Globus pallidus (tissue), 1 donor: ENCODE measurements at regions not wholly inside any gene's neighbourhood (a gene's known extent, or its start where the extent isn't known, plus 50 kb on each side); places are given as distances from the start of the nearest gene placed in this dataset.

Experiments
- DNase-seq: peaks from one replicate; pipeline ENCODE4 v3.0.0-alpha.2; 2015; ENCODE audit warnings: low spot score

DNA sequence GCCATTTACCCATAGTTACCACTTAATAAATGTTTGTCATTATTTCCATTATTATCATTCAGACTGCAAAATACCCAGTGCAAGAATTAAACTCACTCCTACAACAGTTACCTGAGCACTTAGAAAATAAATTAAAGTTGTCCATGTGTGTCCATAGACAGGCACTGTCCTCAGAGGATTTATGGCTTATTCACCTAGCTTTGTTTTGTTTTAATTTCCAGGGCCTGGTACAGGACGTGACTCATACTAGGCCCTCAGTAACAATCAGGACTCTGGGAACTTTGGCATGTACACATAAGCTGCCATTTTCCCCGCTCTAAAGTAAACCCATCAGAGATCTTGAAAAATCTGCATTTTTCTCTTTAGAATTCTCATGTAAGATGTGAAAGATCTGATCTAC, 458.5 kb upstream of the ARRDC4 start:
- no peak for DNase-seq

DNA sequence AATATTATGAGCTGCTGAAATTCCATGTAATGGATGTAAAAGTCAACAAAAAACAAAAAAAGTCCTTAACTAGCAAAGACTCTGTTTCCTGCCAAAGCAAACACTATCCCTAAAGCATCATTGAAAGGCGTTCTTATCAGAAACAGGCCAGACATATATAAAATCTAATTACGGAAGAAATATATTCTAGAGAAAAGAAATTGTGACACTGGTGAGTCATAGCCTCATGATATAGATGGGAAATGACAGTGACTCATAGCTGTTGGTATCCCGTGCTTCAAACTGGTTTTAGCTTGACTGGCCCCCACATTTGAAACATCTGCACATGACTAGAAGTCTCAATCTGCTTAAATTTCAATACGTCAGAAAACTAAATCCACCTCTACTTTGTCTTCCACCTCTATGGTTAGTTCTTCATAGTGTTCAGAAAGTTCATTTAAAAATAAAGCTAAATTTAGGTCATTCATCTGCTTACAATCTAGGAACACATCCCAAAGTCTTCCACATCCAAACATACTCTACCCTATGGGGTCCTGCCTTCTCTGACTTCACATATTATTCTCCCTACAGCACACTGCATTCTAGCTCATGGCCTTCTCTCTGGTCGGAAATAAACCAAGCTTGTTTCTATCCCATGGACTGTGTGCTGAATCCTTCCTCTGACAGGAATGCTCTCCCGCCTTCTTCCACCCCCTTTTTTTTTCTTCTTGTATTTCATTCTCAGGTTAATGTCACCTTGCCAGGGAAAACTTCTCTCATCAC, 456.3 kb upstream of the ARRDC4 start:
- DNase-seq: no peak

DNA sequence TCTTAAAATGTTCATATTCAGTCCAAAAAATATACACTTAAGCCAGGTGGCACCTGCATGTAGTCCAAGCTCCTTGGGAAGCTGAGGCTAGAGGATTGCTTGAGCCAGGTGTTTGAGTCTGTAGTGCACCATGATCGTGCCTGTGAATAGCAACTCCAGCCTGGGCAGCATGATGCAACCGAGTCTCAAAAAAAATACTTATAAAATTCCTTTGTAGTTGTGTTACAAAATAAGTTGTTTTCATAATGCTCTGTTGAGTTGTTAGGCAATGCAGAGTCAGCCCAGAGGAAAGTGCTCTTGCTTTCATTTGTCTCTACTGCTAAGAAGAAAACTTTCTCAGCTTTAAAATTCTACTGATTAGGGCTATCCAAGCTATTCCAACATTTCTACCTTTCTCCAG, 442.8 kb upstream of the ARRDC4 start:
- no peak for DNase-seq

DNA sequence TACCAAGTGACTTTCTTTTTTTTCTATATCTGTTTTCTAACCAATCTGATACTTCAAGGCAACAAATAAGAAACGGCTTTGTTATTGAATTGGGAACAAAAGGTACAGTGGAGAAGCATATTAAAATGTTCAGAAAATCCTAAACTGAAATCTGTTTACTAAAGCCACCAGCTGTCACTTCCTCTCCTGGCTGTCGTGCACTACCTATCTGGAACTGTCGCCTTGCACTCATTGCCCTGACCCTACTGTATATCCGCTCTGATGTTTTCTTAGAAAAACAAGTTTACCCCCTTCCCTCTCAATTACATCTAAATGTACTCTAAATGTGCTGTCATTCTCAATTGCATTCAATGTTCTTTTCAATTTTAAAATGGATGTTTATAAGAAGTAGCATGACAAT, 439.8 kb upstream of the ARRDC4 start:
- no peak for DNase-seq

DNA sequence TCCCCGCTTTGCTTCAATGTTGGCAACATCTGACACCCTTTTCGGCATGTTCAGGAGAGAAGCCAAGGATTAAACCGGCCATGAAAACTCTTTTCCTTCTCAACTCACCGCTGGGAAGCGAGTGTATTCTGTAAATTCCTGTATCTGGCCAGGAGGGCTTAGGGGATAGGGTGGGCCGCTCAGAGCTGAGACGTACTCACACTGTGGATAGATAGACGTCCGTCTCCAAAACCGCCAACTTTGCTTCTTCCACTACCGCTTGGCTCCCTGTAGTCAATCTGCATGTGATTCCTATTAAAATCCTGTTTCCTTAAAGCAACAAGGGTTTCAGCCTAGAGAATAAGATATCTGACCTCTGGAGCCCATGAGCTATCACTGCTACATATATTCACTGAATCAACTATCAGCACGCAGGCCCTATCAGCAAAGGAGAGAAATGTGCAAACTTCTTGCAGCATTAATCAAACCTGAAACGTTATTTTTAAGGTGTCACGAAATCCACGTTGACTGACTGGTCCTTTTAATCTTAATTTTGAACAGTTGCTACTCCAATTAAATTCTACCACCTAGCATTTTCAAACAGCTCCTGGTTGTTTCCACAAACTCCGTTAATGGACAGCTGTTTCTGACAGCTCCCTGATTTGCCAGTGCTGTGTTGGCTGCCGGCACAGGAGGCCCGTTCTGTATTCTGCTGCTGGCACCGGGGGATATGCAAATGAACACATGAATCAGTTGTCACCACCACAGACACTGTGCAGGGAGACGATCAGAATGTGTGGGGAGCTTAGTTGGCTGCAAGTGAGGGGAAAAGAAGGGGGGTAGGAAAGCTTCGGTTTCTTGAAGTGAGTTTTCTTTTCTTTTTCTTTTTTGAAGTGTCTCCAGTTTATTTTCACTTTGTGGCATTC, 438.9 kb upstream of the ARRDC4 start:
- DNase-seq: peak; percentile 15

DNA sequence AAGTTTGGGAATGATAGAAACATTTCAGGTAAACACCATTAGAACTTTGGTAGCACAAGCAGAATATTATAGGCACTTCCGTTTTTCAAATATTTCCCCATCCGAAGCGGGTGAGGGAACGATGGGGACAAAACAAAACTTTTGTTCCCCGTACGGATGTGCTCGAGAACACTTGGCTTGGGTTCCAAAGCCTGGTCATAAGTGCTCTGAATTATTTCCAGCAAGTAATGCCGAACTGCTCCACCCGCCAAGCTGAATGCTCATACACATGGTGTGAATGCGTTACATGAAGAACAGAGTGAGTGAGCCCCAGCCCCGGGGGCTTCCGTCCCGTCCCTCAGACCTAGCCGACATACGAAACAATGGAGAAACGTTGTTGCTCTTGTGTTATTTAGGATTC, 438.2 kb upstream of the ARRDC4 start:
- DNase-seq: no peak

DNA sequence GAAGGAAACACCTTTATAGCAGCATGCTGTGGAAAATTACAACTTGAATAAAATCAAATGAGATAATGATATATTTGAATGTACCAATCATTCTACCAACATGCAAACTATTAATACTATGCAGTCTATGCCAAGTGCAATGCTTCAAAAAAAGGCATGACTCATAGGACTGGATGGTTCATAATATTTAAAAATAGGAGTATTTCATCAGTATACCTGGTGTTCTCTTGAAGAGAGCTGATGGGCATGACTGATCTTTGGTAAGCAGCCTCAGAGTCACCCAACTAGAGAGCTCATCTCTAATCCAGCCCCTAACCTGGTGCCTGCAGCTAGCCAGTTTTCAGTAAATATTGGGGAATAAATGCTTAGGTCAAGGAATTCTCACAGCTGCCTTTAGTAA, 434.7 kb upstream of the ARRDC4 start:
- no peak for DNase-seq

DNA sequence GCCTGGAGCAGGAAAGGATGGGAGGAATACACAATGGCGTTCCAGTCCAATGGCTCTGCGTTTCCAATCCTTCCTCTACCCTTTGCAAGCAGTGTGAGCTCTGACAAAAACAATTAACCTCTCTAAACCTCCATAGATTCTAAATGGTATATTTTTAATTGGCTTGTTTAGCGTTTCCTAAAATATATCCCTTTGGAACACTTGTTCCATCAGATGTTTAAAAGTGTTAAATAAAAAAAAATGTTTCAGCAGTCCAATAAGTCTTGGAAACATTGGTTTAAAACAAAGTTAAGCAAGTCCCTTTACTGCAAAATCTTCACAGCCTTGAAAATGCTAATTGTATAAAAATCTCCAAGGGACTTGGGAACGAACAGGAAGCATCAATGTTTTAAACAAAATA, 432.3 kb upstream of the ARRDC4 start:
- DNase-seq: no peak

DNA sequence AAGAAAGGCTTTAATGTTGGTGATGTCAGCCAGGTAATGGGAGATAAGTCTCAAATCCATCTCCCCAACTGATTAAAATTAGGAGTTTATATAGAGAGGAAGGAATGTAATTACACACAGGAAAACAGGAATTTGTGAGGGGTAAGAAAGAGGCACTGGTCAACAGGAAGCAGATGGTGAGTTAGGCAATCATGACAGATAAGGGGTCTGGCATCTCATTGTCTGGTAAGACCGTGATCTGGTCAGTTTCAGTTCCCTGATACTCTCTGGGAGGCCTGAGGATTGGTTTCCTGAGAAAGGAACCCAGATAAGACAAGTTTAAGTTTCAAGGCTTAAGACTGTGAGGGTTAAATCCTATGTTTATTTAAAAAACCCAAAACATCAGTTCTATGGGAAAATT, 414.7 kb upstream of the ARRDC4 start:
- no peak for DNase-seq

DNA sequence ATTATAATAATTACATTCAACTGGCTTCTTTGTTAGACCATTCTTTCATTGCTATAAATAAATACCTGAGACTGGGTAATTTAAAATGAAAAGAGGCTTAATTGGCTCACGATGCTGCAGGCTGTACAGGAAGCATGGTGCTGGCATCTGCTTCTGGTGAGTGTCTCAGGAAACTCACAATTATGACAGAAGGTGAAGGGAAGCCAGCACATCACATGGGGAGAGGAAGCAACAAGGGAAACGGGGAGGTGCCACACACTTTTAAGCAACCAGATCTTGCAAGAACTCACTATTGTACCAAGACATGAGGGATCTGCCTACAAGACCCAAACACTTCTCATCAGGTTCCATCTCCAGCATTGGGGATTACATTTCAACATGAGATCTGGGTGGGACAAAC, 413.1 kb upstream of the ARRDC4 start:
- no peak for DNase-seq

DNA sequence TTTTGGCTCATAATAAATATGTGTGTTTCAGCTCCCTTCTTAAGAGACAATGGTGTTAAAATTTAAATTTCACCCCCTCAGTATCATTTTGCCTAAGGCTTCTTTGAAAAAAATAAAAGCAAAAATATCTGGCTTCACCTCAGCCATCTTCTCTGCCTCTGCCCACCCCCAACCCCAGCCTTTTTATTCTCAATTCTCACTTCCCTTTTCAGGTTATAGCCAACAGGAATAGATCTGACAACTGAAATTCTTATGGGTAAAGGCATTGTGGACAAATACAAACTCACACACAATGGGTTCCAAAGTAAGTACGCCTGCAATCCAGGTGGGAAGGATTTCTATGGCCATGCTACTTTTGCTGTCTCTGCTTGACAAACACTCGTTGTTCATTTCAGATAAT, 399.0 kb upstream of the ARRDC4 start:
- no peak for DNase-seq

DNA sequence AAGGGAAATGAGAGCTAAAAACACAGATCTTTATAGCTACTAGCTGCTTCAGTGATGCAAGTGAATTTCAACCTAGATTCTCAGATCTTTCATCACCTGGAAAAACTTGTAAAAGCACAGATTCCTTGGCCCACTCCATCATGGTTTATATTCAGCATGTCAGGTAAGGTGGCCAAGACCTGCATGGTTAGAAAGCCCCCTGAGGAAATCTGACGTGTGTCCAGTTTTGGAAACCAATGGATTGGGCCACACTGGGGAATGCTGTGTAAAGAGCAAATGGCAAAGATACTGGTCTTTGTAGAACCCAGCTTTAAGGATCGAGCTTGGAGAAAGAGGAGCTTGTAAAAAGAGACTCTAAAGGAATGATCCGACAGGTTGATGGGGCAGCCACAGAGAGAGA, 397.0 kb upstream of the ARRDC4 start:
- no peak for DNase-seq

DNA sequence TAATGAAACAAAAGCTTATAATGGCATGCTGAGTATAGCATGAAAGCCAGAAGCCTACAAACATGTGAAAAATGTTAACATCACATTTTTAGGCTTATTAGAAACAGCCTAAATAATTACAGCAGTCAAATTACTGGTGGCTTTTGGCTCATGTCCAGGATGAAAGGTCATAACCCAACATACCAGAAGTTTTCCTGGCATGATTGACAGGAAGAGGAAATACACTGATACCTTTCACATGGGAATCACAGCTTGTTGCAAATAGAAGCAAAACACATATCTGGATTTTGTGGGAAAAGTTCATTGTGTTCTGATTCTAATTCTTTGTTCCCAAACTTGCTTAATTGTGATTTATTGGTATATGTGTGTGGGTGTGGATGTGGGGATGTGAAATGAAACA, 393.5 kb upstream of the ARRDC4 start:
- no peak for DNase-seq

DNA sequence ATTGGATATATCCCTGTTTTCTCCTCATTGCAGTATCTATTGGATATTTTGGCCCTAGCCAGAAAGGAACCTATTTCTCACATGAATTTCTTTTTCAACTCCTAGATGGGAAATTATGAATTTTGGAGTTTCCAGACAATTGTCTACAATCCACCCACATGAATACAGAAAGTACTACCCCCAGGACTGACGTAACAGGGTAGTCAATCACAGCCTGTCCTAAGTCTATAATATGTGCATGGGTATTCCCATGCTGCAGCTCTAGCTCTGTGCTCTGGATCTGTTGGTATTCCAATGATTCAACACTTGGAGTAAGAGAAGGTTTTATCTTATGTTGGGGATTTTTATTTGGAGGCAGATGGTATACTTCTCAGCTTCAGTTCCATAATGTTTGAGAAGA, 393.1 kb upstream of the ARRDC4 start:
- DNase-seq: no peak

DNA sequence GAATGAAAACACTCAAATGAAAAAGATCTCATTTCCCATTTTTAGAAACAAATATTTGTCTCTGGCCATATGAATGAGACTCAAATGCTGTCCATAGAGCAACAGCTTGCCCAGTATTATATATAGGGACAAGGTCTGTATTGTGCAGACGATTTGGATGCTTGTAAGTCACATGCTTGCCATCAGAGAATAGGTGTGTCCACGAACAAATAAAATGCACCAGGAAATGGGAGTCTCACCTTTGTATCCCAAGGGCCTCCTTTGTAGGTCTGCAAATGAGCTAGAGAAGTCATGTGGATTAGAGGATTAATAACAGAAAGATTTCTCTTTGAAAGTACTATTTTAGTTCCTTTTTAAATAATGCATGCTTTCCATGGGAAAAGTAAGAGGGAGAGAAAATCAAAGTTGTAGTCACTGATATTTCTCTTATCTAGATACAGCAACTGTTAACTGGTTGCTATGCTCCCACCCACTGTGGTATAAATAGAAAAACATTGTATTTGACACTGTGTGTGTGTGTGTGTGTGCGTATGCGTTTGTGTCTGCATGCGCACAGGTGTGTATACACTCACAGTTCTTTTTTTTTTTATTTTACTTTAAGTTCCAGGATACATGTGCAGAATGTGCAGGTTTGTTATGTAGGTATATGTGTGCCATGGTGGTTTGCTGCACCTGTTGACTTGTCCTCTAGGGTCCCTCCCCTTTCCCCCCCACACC, 383.4 kb upstream of the ARRDC4 start:
- no peak for DNase-seq

DNA sequence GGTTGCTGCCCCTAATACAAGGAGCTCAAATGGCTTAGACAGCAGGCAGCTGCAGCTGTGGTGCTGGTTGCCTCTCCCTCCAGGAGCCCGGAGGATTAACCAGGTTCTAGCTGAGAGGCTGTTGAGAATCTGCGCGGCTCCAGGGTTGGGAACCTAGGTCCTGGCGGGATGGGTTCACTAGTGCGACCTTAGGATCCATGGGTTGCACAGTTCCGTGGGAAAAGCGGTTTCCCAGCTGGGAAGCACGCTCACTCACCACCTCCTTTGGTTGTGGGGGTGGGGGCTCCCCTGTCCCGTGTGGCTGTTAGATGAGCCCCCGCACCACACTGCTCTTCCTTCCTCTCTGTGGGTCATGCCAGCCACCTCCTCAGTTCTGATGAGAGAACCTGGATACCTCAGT, 375.1 kb upstream of the ARRDC4 start:
- no peak for DNase-seq

DNA sequence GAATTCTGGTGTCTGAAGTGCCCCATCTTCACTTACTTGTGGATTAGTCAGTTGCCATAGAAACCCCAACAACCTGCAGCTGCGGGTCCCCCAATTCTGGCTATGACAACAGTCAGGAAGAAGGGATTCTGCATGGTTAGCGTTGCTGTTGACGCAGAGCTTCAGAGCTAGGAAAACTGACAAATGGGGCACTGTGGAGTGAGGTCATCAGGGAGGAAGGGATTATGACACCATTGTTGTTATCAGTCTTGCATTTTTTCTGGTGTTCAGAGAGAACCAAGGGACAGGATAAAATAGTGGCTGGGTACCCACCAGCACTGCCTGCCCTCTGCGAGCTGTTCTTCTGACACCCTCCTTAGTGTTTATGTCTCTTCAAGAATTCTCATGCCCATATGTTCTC, 367.7 kb upstream of the ARRDC4 start:
- no peak for DNase-seq

DNA sequence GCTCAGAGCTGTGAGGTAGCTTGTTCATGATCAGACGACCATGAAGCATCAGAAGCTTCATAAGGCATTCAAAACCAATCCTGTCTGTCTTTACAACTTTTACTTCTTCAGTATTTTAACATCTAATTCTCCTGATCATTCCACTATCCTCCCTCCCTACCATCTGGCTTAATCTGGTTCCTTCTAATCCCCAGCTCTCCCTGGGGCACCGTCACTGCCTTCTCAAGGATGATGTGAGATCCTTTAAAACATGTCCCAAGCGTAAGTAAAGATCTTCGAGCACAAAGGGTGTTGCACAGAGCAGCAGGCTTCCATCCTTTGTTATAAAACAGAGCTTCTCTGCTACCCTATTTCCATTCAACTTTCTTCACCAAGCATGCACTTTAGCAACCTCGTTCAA, 362.7 kb upstream of the ARRDC4 start:
- no peak for DNase-seq

DNA sequence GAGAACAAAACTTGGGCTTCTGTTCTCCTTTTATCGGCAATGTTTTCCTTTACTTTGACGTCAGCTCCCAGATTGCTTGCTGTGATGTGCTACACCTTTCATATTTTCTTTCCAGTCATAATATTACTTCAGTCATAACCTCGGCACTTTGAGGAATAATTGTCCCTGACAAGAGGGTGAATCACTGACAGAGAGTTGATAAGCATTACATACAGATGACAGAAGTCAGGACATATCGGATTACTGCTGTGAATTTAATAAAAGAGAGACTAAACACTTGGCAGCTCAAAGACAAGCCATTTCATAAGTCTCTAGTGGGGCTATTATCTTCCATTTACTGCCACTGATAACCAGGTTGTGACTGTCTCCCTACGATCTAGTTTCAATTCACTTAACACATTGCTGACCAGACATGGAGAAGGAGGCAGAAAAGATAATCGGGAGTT, 362.1 kb upstream of the ARRDC4 start:
- DNase-seq: no peak

DNA sequence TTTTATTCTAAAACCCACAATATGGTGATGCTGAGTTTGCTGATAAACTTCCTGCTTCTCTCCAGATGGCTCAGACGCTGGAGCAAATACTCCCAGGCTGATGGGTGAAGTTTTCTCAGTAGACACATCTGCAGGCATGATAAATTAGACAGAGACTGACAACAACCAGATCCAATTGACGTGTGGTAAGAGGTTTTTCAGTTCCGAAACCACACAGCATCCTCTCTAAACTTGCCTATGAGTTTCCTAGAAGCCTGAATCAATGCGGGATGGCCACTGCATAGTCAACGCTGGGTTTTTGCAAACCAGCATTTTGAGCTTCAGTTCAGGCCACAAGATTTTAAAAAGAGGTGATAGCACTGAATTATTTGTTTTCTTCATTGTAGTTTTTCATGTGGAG, 360.3 kb upstream of the ARRDC4 start:
- no peak for DNase-seq

DNA sequence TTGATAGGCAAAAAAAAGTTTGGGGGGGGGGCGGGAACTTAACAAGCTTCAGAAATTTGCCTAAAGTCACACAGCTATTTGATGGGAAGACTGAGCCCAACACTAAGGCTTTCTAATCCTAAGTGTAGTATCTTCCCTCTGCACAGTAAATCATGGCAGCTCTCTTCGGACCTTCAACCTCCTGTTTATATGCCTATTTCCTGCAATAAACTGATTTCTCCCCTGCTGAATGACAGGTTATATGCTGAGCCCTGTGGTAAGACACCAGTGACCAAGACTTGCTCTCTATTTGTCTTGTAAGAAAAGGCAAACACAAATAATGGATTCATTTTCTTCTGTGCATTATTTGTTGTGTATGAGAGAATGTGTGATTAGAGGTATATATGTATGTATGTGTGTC, 355.8 kb upstream of the ARRDC4 start:
- no peak for DNase-seq

DNA sequence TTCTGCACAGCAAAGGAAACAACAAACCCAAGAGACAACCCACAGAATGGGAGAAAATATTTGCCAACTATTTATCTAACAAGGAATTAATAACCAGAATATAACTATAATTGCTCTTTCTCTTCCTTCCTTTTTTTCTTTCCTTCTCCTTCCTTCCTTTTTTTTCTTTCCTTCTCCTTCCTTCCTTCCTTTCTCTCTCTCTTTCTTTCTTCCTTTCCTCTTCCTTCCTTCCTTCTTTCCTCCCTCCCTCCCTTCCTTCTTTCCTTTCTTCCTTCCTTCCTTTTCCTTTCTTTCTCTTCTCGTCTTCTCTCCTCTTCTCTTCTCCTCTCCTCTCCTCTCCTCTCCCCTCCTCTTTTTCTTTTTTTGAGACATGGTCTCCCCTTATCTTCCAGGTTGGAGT, 345.4 kb upstream of the ARRDC4 start:
- DNase-seq: no peak
